ENCODE measurements at regions not wholly inside any gene's neighbourhood (a gene's known extent, or its start where the extent isn't known, plus 50 kb on each side); places are given as distances from the start of the nearest gene placed in this dataset.

DNA sequence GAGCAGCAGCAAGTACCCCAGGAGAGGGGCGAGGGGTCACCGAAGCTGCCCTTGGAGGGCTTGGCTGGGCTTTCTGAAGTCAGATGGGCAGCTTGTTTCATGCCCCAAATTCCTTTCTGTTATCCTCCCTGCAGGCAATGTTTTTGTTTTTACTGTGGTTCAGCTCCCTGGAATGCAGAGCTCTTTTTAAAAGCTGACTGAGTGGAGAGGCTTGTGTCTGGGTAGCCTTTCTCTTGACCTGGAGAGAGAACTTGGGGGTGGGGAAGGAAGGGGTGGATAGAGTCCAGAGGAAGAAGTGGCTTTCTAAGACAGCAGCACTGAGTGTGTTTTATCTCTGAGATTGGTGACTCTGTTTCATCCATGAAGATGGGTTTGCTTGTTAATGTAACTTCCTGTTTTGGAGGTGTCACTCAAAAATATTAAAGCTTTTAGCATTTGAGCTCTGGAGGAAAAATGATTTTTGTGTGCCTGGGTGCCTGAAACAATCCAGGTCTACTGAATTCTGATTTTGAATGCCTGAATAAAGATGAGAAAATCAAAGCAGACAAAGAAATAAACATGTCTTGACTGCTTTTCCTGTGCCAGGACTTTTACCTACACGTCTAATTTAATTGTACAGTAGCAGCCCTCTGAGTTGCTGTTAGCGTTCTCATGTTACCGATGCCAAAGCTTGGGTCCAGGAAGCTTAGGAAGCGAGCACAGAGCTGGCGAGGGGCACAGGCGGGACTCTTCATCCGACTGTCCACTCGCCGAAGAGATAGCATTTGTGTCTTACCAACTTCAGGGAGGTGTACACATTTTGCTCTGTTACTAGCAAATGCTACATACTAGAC, 78.2 kb upstream of the EEF1E1 start:
- peak; percentile 8 for DNase-seq (ENCODE audit: low read depth)
- H3K4me3 ChIP-seq (ENCODE audit: low read depth, low read length) = no peak overlapping the region

DNA sequence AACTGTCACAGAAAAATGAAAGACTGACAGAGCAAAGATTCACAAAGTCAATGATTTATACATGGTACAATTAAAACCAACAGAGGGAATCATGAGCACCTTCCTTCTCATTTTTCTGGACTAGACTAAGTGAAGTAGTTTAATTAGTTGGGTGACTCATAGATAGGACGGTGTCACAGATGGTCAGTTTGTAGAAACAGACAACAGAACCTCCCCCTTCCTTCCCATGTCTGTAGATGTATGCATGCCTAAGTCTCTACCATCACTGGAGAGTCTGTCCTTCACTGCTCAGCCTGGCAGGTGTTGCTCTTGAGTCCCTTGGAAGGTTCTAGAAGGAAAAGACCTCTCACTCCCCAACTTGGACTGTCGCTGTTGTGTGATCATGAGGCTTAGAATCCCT, 75.4 kb upstream of the EEF1E1 start:
- TF ChIP-seq, protein P1, sequence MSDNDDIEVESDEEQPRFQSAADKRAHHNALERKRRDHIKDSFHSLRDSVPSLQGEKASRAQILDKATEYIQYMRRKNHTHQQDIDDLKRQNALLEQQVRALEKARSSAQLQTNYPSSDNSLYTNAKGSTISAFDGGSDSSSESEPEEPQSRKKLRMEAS (IDR thresholded peaks at IDR 0.05; ENCODE audit: low read depth, low read length) = no peak
- TF ChIP-seq POLR2A (IDR thresholded peaks at IDR 0.05; ENCODE audit: extremely low read depth, insufficient read length) = no peak
- TF ChIP-seq CTCF (IDR thresholded peaks at IDR 0.05; ENCODE audit: low read depth, low read length) = no peak
- no peak for TF ChIP-seq MYC (IDR thresholded peaks at IDR 0.05; ENCODE audit: low read depth, low read length)
- DNase-seq (ENCODE audit: low read depth) = peak; percentile 9
- H3K4me3 ChIP-seq (ENCODE audit: low read depth, low read length) = no peak overlapping the region

More for the DNA sequence above, 78.2 kb upstream of the EEF1E1 start:
- TF ChIP-seq MYC (IDR thresholded peaks at IDR 0.05; ENCODE audit: low read depth, low read length) = no peak
- TF ChIP-seq POLR2A (IDR thresholded peaks at IDR 0.05; ENCODE audit: extremely low read depth, insufficient read length) = no peak
- TF ChIP-seq, protein P1 (IDR thresholded peaks at IDR 0.05; ENCODE audit: low read depth, low read length) = no peak
- no peak for TF ChIP-seq CTCF (IDR thresholded peaks at IDR 0.05; ENCODE audit: low read depth, low read length)

DNA sequence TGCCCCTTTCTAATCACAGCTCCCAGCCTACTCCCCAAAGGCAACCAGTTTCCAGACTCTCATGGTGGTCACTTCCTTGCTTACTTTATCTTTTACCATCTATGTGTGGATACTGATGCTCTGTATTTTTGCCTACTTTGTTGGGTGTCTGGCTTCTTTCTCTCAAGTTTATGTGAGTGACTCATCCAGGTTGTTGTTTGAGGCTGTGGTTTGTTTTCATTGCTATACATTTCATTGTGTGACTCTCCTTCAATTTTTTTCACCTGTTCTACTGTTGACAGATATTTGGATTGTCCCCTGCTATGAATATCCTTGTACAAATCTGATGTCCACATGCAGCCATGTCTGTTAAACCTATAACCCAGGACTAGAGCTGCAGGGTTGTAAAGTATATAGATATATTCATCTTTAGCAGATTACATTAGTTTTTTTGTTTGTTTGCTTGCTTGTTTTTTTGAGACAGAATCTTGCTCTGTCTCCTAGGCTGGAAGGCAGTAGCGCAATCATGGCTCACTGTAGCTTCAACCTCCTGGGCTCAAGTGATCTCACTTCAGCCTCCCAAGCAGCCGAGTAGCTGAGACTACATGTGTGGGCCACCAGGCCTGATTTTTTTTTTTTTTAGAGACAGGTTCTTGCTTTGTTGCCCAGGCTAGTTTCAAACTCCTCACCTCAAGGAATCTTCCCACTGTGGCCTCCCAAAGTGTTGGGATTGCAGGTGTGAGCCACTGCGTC, 72.9 kb upstream of the EEF1E1 start:
- H3K4me3 ChIP-seq (ENCODE audit: low read depth, low read length) = no peak overlapping the region
- no peak for TF ChIP-seq CTCF (IDR thresholded peaks at IDR 0.05; ENCODE audit: low read depth, low read length)
- TF ChIP-seq MYC (IDR thresholded peaks at IDR 0.05; ENCODE audit: low read depth, low read length) = no peak
- TF ChIP-seq, protein P1 (IDR thresholded peaks at IDR 0.05; ENCODE audit: low read depth, low read length) = no peak
- no peak for TF ChIP-seq POLR2A (IDR thresholded peaks at IDR 0.05; ENCODE audit: extremely low read depth, insufficient read length)
- no peak for DNase-seq (ENCODE audit: low read depth)

DNA sequence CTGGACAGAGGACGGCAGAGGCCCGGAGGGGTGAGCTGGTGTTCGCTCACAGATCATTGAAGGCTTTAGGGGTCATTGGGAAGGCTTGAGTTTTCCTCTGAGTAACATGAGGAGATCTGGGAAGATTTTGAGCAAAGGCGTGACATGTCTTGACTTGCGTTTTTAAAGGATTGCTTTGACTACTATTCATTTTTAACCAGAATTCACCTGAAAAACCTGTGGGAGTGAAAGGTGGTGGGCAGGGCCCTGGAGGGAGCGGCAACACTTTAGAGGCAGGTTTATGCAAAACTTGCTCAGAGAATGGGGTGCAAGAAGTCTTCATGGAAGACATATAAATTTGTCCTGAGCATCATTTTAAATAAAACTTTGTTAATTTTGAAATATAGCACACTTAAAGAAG, 72.2 kb upstream of the EEF1E1 start:
- no peak overlapping the region for H3K4me3 ChIP-seq (ENCODE audit: low read depth, low read length)
- DNase-seq (ENCODE audit: low read depth) = no peak
- TF ChIP-seq POLR2A (IDR thresholded peaks at IDR 0.05; ENCODE audit: extremely low read depth, insufficient read length) (no peak), MYC (IDR thresholded peaks at IDR 0.05; ENCODE audit: low read depth, low read length) (no peak), CTCF (IDR thresholded peaks at IDR 0.05; ENCODE audit: low read depth, low read length) (no peak)
- TF ChIP-seq, protein P1 (IDR thresholded peaks at IDR 0.05; ENCODE audit: low read depth, low read length) = no peak

DNA sequence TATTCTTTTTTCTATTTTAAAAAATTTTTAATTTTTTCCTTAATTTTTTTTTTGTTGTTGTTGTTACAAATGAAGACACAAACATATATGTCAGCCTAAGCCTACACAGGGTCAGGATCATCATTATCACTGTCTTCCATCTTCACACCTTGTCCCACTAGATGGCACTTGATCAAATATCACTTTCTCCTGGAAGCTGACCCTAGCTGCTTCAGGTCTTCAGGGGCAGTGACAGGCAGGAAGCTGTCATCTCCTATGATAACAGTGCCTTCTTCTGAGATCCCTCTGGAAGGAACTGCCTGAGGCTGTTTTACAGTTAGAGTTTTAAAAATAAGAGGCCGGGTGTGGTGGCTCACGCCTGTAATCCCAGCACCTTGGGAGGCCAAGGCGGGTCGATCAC, 70.2 kb upstream of the EEF1E1 start:
- DNase-seq (ENCODE audit: low read depth) = peak; percentile 22
- H3K4me3 ChIP-seq (ENCODE audit: low read depth, low read length) = no peak overlapping the region
- TF ChIP-seq, protein P1 (IDR thresholded peaks at IDR 0.05; ENCODE audit: low read depth, low read length) = no peak
- TF ChIP-seq MYC (IDR thresholded peaks at IDR 0.05; ENCODE audit: low read depth, low read length) (no peak), CTCF (IDR thresholded peaks at IDR 0.05; ENCODE audit: low read depth, low read length) (no peak), POLR2A (IDR thresholded peaks at IDR 0.05; ENCODE audit: extremely low read depth, insufficient read length) (no peak)
